ENCODE measurements at regions not wholly inside any gene's neighbourhood (a gene's known extent, or its start where the extent isn't known, plus 50 kb on each side); places are given as distances from the start of the nearest gene placed in this dataset.

- Mint-ChIP-seq H3K9me3 (no peaks in the 10 kb centered on the region), H3K4me3 (no peak overlapping the region), H3K4me1 (no peaks in the 10 kb centered on the region), H3K27me3 (no peaks in the 10 kb centered on the region), H3K36me3 (ENCODE audit: low read depth) (no peaks in the 10 kb centered on the region), H3K27ac (no peak overlapping the region)
- ChIA-PET CTCF (interaction anchor here (1.3 kb wide), 1 partner anchor 15 kb away, joined by 3 read pairs; no protein-coding TSS in a partner anchor), POLR2A (no interaction called here)
- DNase-seq: no peak
Observed at GRCh38 chr2:175518206-175518605, 336.7 kb upstream of the ATP5MC3 start.

GRCh38 chr2:175516555-175516954 lies 335.0 kb upstream of the ATP5MC3 start:
- no peaks in the 10 kb centered on the region for H3K36me3 Mint-ChIP-seq (ENCODE audit: low read depth)
- H3K9me3 Mint-ChIP-seq: peaks cover under 1% of the 10 kb centered on the region
- H3K27ac Mint-ChIP-seq: no peak overlapping the region
- H3K4me1 Mint-ChIP-seq: no peaks in the 10 kb centered on the region
- CTCF ChIA-PET: no interaction called here
- H3K27me3 Mint-ChIP-seq: no peaks in the 10 kb centered on the region
- no peak for DNase-seq
- POLR2A ChIA-PET: no interaction called here
- H3K4me3 Mint-ChIP-seq: no peak overlapping the region

- no peaks in the 10 kb centered on the region for H3K4me1 Mint-ChIP-seq
- CTCF ChIA-PET: no interaction called here
- DNase-seq: no peak
- H3K36me3 Mint-ChIP-seq (ENCODE audit: low read depth): no peaks in the 10 kb centered on the region
- POLR2A ChIA-PET: no interaction called here
- peaks cover 2% of the 10 kb centered on the region for H3K27me3 Mint-ChIP-seq
- H3K9me3 Mint-ChIP-seq: peaks cover 8% of the 10 kb centered on the region
- H3K27ac Mint-ChIP-seq: no peak overlapping the region
- no peak overlapping the region for H3K4me3 Mint-ChIP-seq
Observed at GRCh38 chr2:175500255-175500654, 318.7 kb upstream of the ATP5MC3 start.

- H3K36me3 Mint-ChIP-seq (ENCODE audit: low read depth): no peaks in the 10 kb centered on the region
- DNase-seq: no peak
- ChIA-PET POLR2A (no interaction called here), CTCF (no interaction called here)
- no peak overlapping the region for H3K4me3 Mint-ChIP-seq
- H3K9me3 Mint-ChIP-seq: peaks cover 4% of the 10 kb centered on the region
- H3K4me1 Mint-ChIP-seq: no peaks in the 10 kb centered on the region
- no peaks in the 10 kb centered on the region for H3K27me3 Mint-ChIP-seq
- H3K27ac Mint-ChIP-seq: no peak overlapping the region
Observed at GRCh38 chr2:175490360-175490791, 308.9 kb upstream of the ATP5MC3 start.

GRCh38 chr2:175478096-175478768 lies 296.7 kb upstream of the ATP5MC3 start:
- Mint-ChIP-seq H3K4me3 (no peak overlapping the region), H3K9me3 (no peaks in the 10 kb centered on the region), H3K36me3 (ENCODE audit: low read depth) (no peaks in the 10 kb centered on the region), H3K4me1 (no peaks in the 10 kb centered on the region), H3K27ac (no peak overlapping the region), H3K27me3 (no peaks in the 10 kb centered on the region)
- CTCF ChIA-PET: no interaction called here
- POLR2A ChIA-PET: no interaction called here
- DNase-seq: no peak

GRCh38 chr2:175476948-175477347 lies 295.4 kb upstream of the ATP5MC3 start:
- H3K36me3 Mint-ChIP-seq (ENCODE audit: low read depth): no peaks in the 10 kb centered on the region
- ChIA-PET CTCF (no interaction called here), POLR2A (no interaction called here)
- no peak overlapping the region for H3K4me3 Mint-ChIP-seq
- no peak overlapping the region for H3K27ac Mint-ChIP-seq
- H3K27me3 Mint-ChIP-seq: no peaks in the 10 kb centered on the region
- H3K9me3 Mint-ChIP-seq: no peaks in the 10 kb centered on the region
- DNase-seq: no peak
- H3K4me1 Mint-ChIP-seq: no peaks in the 10 kb centered on the region

- POLR2A ChIA-PET: no interaction called here
- no peak overlapping the region for H3K27ac Mint-ChIP-seq
- DNase-seq: no peak
- H3K4me3 Mint-ChIP-seq: no peak overlapping the region
- no peaks in the 10 kb centered on the region for H3K9me3 Mint-ChIP-seq
- no peaks in the 10 kb centered on the region for H3K27me3 Mint-ChIP-seq
- H3K4me1 Mint-ChIP-seq: no peaks in the 10 kb centered on the region
- H3K36me3 Mint-ChIP-seq (ENCODE audit: low read depth): no peaks in the 10 kb centered on the region
- CTCF ChIA-PET: no interaction called here
Observed at GRCh38 chr2:175476374-175476773, 294.9 kb upstream of the ATP5MC3 start.

- no peak overlapping the region for H3K4me3 Mint-ChIP-seq
- H3K4me1 Mint-ChIP-seq: no peaks in the 10 kb centered on the region
- DNase-seq: no peak
- no peaks in the 10 kb centered on the region for H3K9me3 Mint-ChIP-seq
- CTCF ChIA-PET: interaction anchor here (1.3 kb wide), 1 partner anchor 12 kb away, joined by 4 read pairs; no protein-coding TSS in a partner anchor
- POLR2A ChIA-PET: no interaction called here
- no peaks in the 10 kb centered on the region for H3K27me3 Mint-ChIP-seq
- no peaks in the 10 kb centered on the region for H3K36me3 Mint-ChIP-seq (ENCODE audit: low read depth)
- no peak overlapping the region for H3K27ac Mint-ChIP-seq
Observed at GRCh38 chr2:175475130-175475529, 293.6 kb upstream of the ATP5MC3 start.

GRCh38 chr2:175468431-175469098 lies 287.1 kb upstream of the ATP5MC3 start:
- Mint-ChIP-seq H3K27me3 (no peaks in the 10 kb centered on the region), H3K36me3 (ENCODE audit: low read depth) (no peaks in the 10 kb centered on the region), H3K4me1 (no peaks in the 10 kb centered on the region), H3K27ac (no peak overlapping the region), H3K4me3 (no peak overlapping the region), H3K9me3 (no peaks in the 10 kb centered on the region)
- ChIA-PET POLR2A (no interaction called here), CTCF (interaction anchor here (0.9 kb wide), 1 partner anchor 12 kb away, joined by 3 read pairs; no protein-coding TSS in a partner anchor)
- no peak for DNase-seq

GRCh38 chr2:175465101-175465500 lies 283.6 kb upstream of the ATP5MC3 start:
- Mint-ChIP-seq H3K36me3 (ENCODE audit: low read depth) (no peaks in the 10 kb centered on the region), H3K27ac (no peak overlapping the region), H3K4me3 (no peak overlapping the region), H3K9me3 (peaks cover 4% of the 10 kb centered on the region), H3K27me3 (no peaks in the 10 kb centered on the region), H3K4me1 (no peaks in the 10 kb centered on the region)
- ChIA-PET POLR2A (no interaction called here), CTCF (no interaction called here)
- no peak for DNase-seq

- no peak overlapping the region for H3K27ac Mint-ChIP-seq
- no peak overlapping the region for H3K4me3 Mint-ChIP-seq
- no peaks in the 10 kb centered on the region for H3K4me1 Mint-ChIP-seq
- H3K36me3 Mint-ChIP-seq (ENCODE audit: low read depth): no peaks in the 10 kb centered on the region
- ChIA-PET POLR2A (no interaction called here), CTCF (no interaction called here)
- peaks cover 9% of the 10 kb centered on the region for H3K9me3 Mint-ChIP-seq
- H3K27me3 Mint-ChIP-seq: peaks cover 5% of the 10 kb centered on the region
- no peak for DNase-seq
Observed at GRCh38 chr2:175464311-175464670, 282.8 kb upstream of the ATP5MC3 start.

- CTCF ChIA-PET: interaction anchor here (1.3 kb wide), 1 partner anchor 11 kb away, joined by 4 read pairs; no protein-coding TSS in a partner anchor
Observed at GRCh38 chr2:175463589-175464310, 282.2 kb upstream of the ATP5MC3 start.

GRCh38 chr2:175463169-175463568 lies 281.7 kb upstream of the ATP5MC3 start:
- H3K27me3 Mint-ChIP-seq: peaks cover 5% of the 10 kb centered on the region
- CTCF ChIA-PET: interaction anchor here (1.3 kb wide), 1 partner anchor 12 kb away, joined by 4 read pairs; no protein-coding TSS in a partner anchor
- DNase-seq: no peak
- no peak overlapping the region for H3K4me3 Mint-ChIP-seq
- no peaks in the 10 kb centered on the region for H3K36me3 Mint-ChIP-seq (ENCODE audit: low read depth)
- POLR2A ChIA-PET: no interaction called here
- no peaks in the 10 kb centered on the region for H3K4me1 Mint-ChIP-seq
- no peak overlapping the region for H3K27ac Mint-ChIP-seq
- H3K9me3 Mint-ChIP-seq: peaks cover 9% of the 10 kb centered on the region

More at GRCh38 chr2:175463589-175464310, 282.2 kb upstream of the ATP5MC3 start:
- Mint-ChIP-seq H3K36me3 (ENCODE audit: low read depth) (no peaks in the 10 kb centered on the region), H3K27ac (no peak overlapping the region), H3K27me3 (peaks cover 5% of the 10 kb centered on the region), H3K4me3 (no peak overlapping the region), H3K9me3 (peaks cover 9% of the 10 kb centered on the region), H3K4me1 (no peaks in the 10 kb centered on the region)
- DNase-seq: no peak
- POLR2A ChIA-PET: no interaction called here

Measured in activated CD4-positive, alpha-beta T cell treated with anti-CD3 and anti-CD28 coated beads, Interleukin-2, amount 10 ng/mL, durations not matched to agents 7 days and 5 days (primary cell).